ENCODE measurements at regions not wholly inside any gene's neighbourhood (a gene's known extent, or its start where the extent isn't known, plus 50 kb on each side); places are given as distances from the start of the nearest gene placed in this dataset.
"Not testable (repeated sequence)": the region's sequence is repeated elsewhere in the genome, so short reads cannot be mapped to it uniquely, and the experiment has no call there.

- DNase-seq: no peak
Measured at GRCh38 chr12:31906557-31907301, 52.5 kb upstream of the RESF1 start.

GRCh38 chr12:31903025-31903424, 56.2 kb upstream of the RESF1 start:
- no peak for DNase-seq

- DNase-seq: no peak
Measured at GRCh38 chr12:31900271-31900670, 58.9 kb upstream of the RESF1 start.

DNA sequence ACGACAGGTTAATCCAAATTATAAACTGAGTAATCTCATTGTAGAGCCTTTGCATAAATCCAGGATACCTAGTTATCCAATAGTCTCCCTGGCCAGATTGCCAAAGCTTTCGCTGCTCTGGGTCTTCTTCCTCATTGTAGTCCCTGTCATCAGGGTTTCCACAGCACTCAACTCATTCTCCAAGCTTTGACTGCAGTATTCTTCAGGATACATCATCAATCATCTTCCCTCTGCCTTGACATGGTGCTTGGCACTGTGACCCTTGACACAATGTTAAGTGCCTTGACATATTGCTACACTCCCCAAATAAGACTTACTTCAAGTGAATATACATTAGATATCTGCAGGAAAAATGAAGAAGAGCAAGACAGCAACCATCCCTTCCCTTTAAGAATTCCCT, 60.1 kb upstream of the RESF1 start:
- no peak for DNase-seq

GRCh38 chr12:31897781-31898503, 61.3 kb upstream of the RESF1 start:
- DNase-seq: peak; percentile 19

DNA sequence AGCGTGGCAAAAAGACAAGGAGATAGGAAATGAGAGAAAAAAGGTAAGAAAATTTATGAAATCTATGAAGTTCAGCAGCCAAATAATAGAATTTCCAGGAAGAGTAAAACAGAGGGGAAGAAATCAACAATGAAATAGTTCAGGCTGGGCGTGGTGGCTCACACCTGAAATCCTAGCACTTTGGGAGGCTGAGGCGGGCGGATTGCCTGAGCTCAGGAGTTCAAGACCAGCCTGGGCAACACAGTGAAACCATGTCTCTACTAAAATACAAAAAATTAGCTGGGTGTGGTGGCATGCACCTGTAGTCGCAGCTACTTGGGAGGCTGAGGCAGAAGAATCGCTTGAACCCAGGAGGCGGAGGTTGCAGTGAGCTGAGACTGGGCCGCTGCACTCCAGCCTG, 62.1 kb upstream of the RESF1 start:
- DNase-seq: not testable (repeated sequence)

DNA sequence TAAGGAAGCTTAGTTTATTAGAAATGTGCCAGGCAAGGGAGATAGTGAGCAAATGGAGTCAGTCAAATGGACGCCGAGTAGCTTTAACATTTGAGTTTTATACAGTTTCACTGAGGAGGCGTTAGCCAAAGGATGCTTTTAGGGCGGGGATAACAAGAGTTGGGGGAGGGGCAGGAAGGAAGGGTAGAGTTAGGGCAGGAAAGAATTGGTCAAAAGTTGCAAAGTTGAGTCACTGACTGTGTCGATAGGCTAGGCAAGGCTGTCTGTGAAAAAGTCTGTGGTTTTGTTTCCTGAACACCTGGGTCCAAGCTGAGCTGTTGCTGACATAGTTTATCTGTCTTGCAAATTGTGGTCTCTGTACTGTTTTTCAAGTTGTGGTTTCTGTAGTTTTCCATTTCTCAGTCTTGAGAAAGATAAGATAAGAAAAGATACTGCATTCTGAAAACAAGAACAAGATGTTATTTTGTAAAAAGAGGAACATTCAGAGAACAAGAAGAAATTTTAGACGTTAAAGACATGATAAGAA, 62.6 kb upstream of the RESF1 start:
- no peak for DNase-seq

GRCh38 chr12:31895449-31896150, 63.6 kb upstream of the RESF1 start:
- DNase-seq: no peak

DNA sequence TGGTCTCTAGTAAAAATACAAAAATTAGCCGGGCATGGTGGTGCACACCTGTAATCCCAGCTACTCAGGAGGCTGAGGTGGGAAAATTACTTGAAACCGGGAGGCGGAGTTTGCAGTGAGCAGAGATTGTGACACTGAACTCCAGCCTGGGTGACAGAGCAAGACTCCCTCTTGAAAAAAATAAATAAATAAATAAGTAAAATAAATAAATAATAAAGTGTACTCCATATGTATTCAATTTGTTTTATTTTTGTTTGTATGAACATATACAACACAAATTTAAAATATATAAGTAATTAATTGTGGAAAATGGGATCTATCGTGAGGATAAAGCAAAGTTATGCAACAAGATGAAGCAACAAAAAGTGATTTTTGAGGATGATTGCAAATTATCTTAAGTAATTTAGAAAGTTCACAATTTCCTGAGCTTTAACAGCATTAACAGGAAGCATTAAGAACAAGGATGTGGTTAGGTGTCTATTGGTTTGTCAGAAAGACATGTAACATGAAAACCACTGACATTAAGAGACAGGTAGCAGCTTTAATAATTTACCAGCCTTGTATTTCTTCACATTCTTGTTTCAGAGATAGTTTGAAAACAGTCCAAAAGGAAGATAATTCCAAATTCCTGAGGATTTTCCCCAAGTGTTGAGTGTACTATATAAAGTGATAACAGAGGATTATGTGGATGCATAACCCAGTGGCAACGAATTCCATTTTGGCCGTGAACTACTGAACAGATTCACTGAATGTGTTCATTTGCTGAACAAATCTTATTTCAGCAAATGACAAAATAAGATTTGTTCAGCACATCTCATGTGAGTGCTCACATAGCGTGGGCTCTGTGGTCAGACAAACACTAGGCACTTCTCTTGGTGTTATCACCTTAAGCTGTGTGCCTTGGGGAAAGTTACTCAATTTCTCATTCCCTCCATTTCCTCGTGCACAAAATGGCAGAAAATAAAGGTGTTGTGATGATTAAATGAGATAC, 68.6 kb upstream of the RESF1 start:
- no peak for DNase-seq

- no peak for DNase-seq
Measured at GRCh38 chr12:31887109-31887811, 72.0 kb upstream of the RESF1 start.

GRCh38 chr12:31882682-31883081, 76.5 kb upstream of the RESF1 start:
- not testable (repeated sequence) for DNase-seq

- no peak for DNase-seq
Measured at GRCh38 chr12:31880340-31880739, 78.9 kb upstream of the RESF1 start.

- no peak for DNase-seq
Measured at GRCh38 chr12:31877884-31878283, 81.3 kb upstream of the RESF1 start.

GRCh38 chr12:31876568-31877424, 82.4 kb upstream of the RESF1 start:
- DNase-seq: no peak

DNA sequence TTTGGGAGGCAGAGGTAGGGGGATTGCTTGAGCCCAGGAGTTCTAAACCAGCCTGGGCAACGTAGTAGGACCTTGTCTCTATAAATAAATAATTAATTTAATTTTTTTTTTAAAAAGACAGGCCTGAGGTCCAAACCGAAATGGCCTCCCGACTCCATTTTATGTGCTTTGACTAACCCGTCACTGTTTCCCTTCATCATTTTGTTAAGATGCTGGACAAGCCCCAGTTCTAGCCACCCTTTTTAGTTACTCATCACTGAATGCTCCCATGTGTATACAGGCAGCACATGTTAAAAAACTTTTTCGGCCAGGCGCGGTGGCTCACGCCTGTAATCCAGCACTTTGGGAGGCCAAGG, 83.6 kb upstream of the RESF1 start:
- no peak for DNase-seq

GRCh38 chr12:31874961-31875608, 84.1 kb upstream of the RESF1 start:
- no peak for DNase-seq

GRCh38 chr12:31872831-31873604, 86.2 kb upstream of the RESF1 start:
- no peak for DNase-seq

GRCh38 chr12:31869972-31870371, 89.2 kb upstream of the RESF1 start:
- no peak for DNase-seq

GRCh38 chr12:31868965-31869364, 90.2 kb upstream of the RESF1 start:
- peak; percentile 48 for DNase-seq
